HG03571 (cell line): ENCODE measurements at regions not wholly inside any gene's neighbourhood (a gene's known extent, or its start where the extent isn't known, plus 50 kb on each side); places are given as distances from the start of the nearest gene placed in this dataset.
"Not testable (repeated sequence)": the region's sequence is repeated elsewhere in the genome, so short reads cannot be mapped to it uniquely, and the experiment has no call there.

Source experiments
- ATAC-seq: cut with Tn5 transposase; IDR thresholded peaks from one replicate; pipeline ENCODE4 v1.9.1; 2021; ENCODE audit not compliant: unreplicated experiment

GRCh38 chr13:85610024-85610423, 189.2 kb downstream of the SLITRK6 start:
- no peak for ATAC-seq

GRCh38 chr13:85608255-85608829, 190.9 kb downstream of the SLITRK6 start:
- no peak for ATAC-seq

- no peak for ATAC-seq
These were observed 195.5 kb downstream of the SLITRK6 start for GRCh38 chr13:85603735-85604134.

DNA sequence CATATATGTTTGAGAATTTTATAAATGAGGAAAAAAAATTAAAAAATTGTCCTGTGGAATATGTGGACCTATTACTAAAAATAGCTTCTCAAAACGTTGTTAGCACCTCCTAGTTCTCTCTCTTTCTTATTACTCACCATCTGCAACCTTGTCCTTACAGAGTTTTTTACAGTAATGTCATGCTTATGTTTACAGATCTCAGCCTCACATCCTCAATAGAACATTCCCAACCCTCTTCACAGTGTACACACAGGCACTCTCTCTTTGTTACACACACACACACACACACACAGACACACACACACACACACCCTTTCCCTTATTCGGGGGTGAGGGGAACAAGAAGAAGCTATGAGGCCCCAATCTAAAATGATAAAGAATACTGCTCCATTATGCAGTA, 197.7 kb downstream of the SLITRK6 start:
- no peak for ATAC-seq

DNA sequence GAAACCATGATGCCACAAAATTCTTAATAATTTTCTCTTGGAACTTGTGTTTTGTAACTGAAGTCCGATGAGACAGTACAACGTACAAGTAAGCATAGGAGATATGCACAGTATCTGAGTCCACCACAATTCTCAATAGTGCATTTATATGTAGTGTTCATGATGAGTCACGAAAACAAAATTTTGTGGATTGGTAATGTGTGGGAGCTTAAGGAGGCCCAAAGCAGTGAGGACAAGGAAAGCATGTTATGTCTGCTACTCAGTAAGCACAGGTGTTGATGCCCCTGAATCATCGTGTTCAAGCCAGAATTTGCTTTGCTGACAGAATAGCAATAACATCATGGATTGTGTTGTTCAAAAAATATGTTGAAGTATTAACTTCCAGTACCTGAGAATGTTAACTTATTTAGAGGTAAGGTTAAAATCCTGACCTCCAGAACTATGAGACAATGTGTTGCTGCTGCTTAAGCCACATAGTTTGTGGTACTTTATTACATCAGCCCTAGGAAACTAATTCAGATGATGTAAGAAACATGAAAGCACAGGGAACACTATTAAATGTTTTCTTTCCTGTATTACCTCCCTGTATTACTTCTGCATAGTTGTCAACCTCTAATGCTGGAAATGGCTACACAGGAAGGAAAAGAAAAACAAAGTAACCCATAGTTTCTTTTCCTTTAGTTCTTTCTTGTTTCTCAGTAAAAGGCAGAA, 201.3 kb downstream of the SLITRK6 start:
- ATAC-seq, result no peak

GRCh38 chr13:85592211-85592610, 207.0 kb downstream of the SLITRK6 start:
- ATAC-seq, result no peak

DNA sequence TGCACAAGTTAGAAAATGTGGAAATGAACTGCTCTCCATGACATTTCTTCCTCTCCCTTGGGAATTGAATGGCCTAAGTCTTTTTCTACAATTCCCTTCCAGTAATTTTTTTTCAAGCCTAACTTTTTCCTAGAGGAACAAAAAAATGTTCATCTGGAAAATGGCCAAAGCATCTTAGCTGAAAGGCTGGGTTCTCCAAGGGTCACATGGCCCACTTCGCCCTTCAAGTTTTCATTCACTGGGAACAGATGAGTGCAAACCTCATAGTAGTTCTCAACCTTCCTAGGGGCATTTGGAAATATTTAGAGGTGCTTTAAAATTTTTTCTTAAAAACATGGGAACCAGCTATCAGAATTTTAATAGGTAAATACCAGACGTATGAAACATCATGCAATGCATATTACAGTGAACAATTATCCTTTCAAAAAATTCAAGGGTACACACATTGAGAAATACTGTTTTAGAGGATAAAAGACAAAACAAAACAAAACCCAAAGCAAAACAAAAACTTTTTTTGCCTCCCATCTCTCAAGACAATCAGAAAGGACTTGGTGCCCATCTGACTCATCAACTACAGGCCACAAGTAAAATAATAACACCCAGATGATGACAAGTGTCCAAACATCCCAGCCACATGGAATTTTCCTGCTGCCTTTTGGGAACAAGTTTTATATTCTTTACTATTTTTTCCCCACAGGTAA, 208.8 kb downstream of the SLITRK6 start:
- ATAC-seq, result no peak

DNA sequence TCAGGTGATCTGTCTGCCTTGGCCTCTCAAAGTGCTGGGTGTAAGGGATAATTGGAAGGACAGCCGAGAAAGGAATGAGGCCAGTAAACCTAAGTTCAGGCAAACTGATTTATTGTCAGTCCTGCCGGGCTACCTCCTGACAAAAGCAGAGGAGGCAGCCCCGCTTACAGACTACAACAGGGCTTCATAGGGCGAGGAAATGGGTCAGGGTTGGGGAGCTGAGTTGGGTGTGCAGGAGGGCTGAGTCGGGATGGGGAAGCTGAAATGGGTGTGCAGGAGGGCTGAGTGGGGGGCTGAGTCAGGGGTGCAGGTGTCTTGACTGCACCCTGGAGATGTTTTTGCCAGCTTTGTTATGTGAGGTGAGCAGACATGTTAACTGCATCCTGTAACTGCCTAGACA, 210.2 kb downstream of the SLITRK6 start:
- ATAC-seq, result no peak

- ATAC-seq, result no peak
These were observed 210.9 kb downstream of the SLITRK6 start for GRCh38 chr13:85588359-85588758.

DNA sequence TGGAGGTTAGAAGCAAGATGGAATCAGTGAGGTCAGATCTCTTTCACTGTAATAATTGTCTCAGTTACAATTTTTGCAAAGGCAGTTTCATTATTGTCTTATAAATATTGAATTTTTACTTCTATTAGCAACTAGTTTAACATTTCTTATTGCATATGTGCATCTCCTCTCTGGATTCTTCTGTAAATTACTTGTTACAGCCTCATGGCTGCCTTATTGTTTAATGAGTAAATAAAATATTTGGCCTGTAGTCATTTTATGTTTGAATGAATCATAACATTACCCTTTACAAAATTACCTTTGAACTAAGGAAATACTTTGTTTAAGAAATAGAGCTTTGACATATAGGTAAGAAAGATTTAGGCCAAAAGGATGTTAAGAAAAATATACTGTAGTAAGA, 212.4 kb downstream of the SLITRK6 start:
- no peak for ATAC-seq

GRCh38 chr13:85586422-85586831, 212.8 kb downstream of the SLITRK6 start:
- no peak for ATAC-seq

GRCh38 chr13:85582890-85583289, 216.3 kb downstream of the SLITRK6 start:
- ATAC-seq, result no peak

DNA sequence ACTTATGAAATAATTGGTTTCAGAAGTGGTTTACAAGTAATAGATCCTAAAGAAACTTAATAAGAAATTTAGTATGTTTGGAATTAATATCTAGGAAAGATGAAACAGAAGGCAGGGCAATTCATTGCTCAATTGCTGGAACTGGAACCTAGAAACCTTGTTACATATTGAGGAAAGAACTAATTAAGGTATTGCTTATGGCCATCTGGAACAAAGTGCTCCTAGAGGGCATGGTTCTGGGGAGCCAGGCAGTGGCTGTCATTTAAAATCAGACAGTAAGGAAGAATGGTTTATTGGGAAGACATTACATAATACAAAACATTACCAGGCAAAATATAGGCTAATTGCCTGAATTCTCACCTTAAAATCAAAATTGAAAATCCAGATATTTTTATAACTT, 224.1 kb downstream of the SLITRK6 start:
- no peak for ATAC-seq

DNA sequence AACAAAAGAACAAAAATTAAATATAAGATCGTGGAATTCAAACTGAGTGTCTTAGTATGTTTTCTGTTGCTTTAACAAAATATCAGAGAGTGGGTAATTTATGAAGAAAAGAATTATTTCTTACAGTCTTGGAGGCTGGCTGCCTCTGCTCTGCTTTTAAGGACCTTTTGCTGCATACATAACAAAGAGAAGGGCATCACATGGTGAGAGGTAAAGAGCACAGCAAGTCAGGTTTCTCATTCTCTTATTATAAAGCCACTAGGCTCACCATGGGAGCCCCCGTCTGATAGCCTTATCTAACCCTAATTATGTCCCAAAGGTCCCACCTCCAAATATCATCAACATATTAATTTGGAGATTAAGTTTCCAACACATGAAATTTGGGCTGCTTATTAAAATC, 231.3 kb downstream of the SLITRK6 start:
- no peak for ATAC-seq

- no peak for ATAC-seq
These were observed 233.6 kb downstream of the SLITRK6 start for GRCh38 chr13:85565652-85566051.

DNA sequence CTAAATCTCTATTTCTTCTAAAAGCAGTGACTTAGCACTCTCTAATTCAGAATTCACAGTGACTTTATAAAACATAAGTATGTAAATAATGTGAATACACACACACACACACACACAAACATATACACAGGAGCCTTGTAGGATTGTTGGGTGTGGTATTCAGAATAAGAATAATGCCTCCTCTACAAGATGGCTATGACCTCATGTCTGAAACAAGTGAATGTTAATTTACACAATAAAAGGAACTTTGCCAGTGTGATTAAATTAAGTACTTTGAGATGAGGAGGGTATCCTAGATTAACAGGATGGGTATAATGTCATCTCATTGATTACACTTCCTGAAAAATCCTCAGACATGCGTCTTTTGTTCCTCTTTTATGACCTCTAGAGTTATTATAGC, 234.6 kb downstream of the SLITRK6 start:
- ATAC-seq, result no peak

- no peak for ATAC-seq
These were observed 236.9 kb downstream of the SLITRK6 start for GRCh38 chr13:85562282-85562681.

- no peak for ATAC-seq
These were observed 241.3 kb downstream of the SLITRK6 start for GRCh38 chr13:85557691-85558467.

DNA sequence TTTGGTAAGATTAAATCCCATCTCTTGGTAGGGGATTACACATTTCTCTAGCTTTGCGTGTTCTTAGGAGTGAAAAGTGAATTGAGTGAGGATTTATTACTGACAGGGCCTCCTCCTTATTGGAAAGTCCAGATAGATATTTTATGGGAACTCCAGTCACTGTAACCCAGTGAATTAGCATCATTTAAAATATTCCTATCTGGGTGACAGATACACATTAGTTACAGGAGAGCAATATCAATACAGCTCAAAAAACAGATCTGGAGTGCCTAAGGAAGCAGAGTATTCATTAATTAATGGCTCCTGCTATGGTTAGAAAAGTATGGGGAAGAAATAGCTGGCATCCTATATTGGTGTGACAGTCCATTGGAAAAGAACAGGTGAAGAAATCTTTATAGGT, 248.2 kb downstream of the SLITRK6 start:
- ATAC-seq, result no peak

DNA sequence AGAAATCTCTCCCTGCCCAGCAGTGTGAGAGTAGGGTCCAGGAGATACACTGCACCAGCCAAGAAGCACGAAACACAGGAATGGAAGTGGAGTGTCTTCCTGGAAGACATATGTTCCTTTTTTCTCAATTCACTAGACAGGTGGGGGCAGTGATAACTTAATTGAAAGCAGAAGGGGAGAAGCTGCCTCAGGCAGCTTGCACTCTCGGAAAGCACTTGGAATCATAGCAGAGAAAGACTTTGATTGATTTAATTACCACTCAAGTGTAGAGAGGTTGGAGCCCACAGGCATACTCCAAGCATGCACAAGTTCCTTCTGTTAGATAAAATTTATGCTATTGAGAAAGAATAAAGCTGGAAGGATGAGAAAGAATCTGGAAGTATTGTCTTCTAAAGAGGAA, 249.4 kb downstream of the SLITRK6 start:
- no peak for ATAC-seq

DNA sequence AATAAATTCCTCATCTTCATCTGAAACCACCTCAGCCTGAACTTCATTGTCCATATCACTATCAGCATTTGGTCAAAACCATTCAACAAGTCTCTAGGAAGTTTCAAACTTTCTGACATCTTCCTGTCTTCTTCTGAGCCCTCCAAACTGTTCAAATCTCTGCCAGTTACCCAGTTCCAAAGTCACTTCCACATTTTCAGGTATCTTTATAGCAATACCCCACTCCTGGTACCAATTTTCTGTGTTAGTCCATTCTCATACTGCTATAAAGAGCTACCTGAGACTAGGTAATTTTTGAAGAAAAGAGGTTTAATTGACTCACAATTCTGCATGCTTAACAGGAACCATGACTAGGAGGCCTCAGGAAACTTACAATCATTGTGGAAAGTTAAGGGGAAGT, 250.4 kb downstream of the SLITRK6 start:
- ATAC-seq, result not testable (repeated sequence)

GRCh38 chr13:85545771-85546170, 253.4 kb downstream of the SLITRK6 start:
- ATAC-seq, result no peak
